Epithelial cell of proximal tubule (primary cell): ENCODE measurements at regions not wholly inside any gene's neighbourhood (a gene's known extent, or its start where the extent isn't known, plus 50 kb on each side); places are given as distances from the start of the nearest gene placed in this dataset.

Experiments
- DNase-seq: peaks from one replicate; pipeline ENCODE4 v3.0.0-alpha.2; 2011; ENCODE audit warnings: low read depth
- H3K4me3 ChIP-seq: 2 replicates; pipeline ENCODE4 v1.5.1; 2011; ENCODE audit warnings: low read depth, mild to moderate bottlenecking, low read length
- TF ChIP-seq, protein P1 (sequence below): conservative IDR thresholded peaks from 2 replicates; pipeline ENCODE4 v1.5.1; 2012; ENCODE audit warnings: low read depth, mild to moderate bottlenecking, low read length

DNA sequence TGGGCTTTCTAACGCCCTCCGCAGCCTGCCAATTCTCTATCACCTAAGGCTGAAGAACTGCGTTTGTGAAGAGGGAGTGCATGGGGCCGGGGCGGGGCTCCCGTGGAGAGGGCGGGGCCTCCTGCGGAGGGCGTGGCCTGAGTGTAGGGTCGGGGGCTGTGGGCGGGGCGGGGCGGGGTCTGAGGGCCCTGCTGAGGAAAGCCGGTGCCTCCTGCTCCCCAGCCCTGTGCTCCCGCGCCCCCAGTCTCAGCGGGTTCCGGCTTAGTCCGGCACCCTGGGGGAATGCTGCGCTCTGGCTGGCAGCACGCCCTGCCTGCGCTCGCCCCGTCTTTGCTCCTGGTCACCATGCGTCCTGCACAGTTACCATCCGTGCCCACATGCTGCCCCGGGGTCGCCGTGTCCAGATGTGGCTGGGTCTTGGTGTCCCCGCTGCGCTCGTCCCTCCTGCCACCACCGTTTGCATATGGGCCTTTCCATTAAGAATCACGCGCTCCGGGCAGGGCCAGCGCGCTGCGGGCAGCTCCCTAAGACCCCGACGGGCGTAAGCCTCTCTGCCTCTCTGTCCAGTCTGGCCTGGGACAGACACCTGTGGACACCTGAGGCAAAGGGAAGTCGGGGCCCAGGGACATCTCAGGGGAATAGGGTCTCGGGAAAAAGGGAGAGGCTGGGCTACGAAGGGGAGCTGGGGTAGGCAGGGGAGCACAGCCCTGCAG, 144.0 kb upstream of the RET start:
- DNase-seq, result no peak
- H3K4me3 ChIP-seq, result no peak overlapping the region
- TF ChIP-seq, protein P1, sequence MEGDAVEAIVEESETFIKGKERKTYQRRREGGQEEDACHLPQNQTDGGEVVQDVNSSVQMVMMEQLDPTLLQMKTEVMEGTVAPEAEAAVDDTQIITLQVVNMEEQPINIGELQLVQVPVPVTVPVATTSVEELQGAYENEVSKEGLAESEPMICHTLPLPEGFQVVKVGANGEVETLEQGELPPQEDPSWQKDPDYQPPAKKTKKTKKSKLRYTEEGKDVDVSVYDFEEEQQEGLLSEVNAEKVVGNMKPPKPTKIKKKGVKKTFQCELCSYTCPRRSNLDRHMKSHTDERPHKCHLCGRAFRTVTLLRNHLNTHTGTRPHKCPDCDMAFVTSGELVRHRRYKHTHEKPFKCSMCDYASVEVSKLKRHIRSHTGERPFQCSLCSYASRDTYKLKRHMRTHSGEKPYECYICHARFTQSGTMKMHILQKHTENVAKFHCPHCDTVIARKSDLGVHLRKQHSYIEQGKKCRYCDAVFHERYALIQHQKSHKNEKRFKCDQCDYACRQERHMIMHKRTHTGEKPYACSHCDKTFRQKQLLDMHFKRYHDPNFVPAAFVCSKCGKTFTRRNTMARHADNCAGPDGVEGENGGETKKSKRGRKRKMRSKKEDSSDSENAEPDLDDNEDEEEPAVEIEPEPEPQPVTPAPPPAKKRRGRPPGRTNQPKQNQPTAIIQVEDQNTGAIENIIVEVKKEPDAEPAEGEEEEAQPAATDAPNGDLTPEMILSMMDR, result no peak

DNA sequence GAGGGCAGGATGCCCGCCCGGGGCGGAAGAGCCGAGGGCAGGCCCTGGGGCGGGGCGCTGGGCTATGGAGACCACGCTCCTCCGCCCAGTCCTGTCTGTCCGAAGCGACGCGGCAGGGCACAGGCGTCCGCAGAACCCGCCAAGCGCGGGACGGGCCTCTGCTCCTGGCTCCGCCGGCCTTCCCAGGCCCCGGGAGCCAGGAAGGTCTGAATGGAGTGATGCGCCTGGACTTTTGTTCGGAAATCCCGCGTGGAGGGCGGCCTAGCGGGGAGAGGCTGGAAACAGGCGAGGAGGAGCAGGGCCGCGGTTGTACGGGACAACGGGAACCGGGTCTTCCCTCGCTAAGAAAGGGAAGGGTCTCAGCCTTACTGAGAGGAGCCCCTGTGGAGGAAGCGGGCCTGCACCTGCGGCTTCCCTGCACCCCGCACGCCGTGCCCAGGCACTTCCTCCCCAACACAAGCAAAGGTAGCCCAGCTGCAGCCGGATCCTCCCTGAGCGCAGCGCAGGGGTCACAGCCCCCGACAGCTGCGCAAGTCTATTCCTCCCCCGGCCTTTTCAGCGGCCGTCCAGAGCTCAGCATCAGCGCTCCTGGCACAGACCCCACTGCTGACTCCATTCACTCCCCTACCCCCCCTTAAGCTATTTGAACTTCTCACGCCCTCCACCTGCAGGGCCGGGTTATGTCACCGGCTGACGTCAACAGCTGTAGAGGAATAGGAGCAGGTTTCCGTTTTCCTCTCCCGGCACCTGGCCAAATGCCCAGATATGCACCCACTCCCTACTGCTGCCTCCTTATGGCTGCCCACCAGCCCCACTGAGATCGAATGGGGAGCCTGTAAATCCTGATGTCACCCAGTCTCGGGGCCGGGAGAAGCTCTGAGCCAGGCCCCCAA, 143.2 kb upstream of the RET start:
- no peak overlapping the region for H3K4me3 ChIP-seq
- TF ChIP-seq, protein P1, result no peak
- DNase-seq, result no peak

DNA sequence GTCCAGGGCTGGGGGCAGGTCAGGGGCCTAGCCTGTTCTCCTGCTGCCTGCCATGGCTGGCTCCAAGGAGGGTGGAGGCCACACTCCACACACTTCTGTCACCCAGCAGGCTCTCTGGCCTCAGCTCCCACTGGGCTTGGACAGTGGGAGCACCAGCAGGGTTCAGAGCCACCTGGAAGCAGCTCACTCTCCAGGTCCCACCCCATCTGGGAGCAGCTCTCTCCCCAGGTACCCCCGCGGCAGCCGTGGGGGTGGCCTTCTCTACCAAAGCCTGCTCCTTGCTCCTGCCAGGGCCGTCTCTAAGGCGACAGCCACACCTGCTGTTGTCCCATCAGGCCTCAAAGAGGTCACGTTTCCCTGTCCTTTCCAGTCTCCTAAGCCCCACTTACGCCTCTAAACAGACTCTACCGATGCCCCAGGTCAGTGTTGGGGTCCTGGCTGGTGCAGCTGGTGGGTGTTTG, 142.5 kb upstream of the RET start:
- TF ChIP-seq, protein P1, result no peak
- no peak for DNase-seq
- H3K4me3 ChIP-seq, result no peak overlapping the region

DNA sequence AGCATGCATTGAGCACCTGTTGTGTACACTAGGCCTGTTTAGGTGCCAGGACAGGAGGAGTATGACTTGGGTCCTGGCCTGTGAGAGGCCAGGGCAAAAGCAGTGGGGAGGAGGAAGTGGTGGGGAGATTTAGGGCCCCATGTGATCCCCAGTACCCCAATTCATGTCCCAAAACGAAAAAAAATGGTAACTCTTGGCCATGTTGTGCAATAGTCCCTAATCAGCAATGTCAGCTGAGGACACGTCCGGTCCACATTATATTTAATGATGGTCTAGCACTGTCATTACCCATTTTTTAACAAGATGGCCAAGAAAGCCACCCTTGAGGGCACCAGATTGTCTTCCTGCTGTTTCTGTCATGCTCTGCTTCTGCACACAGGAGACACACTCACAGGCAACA, 142.0 kb upstream of the RET start:
- no peak overlapping the region for H3K4me3 ChIP-seq
- no peak for DNase-seq
- TF ChIP-seq, protein P1, result no peak

DNA sequence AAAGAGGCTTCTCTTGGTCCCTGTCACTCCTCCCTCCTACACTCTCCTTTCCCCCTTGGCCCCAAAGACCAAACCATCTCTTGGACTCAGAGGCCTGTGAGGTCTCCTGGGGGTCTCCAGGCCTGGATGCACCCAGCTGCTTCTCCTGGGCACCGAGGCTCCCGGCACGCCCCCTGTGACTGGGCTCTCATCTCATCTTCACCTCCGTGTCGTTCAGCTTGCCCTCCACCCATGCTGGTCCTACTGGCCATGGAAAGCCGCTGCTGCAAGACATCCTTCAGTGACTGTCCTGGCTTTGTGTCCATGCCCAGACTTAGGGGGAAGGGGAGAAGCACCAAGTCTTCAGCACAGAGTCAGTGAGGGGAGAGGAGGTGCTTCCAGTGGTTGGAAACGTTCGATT, 141.4 kb upstream of the RET start:
- H3K4me3 ChIP-seq, result no peak overlapping the region
- no peak for DNase-seq
- TF ChIP-seq, protein P1, result no peak

DNA sequence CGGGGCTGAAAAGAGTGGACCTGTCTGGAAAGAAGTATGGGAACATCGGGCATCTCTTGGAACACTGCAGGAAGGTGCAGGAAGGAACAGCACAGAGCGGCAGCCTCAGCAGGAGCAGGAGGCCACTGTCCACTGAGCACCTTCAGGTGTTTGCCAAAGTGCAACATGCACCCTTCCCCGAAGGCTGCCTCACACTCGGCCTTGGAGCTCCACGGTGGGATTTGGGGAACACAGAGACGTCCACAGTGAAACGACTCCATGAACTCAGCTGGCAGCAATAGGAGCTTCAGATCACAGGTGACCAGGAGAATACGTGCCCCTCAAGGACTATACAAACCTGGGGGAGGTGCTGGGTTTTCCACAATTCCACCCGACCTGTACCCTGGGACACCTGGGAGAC, 140.3 kb upstream of the RET start:
- DNase-seq, result no peak
- TF ChIP-seq, protein P1, result no peak
- H3K4me3 ChIP-seq, result no peak overlapping the region
